GM19452 (cell line): ENCODE measurements at regions not wholly inside any gene's neighbourhood (a gene's known extent, or its start where the extent isn't known, plus 50 kb on each side); places are given as distances from the start of the nearest gene placed in this dataset.

Experiments
- ATAC-seq: cut with Tn5 transposase; IDR thresholded peaks from one replicate; pipeline ENCODE4 v1.9.1; 2021; ENCODE audit not compliant: unreplicated experiment

- ATAC-seq, result no peak
Observed at GRCh38 chr2:126825316-126825715, 73.4 kb upstream of the TEX51 start.

GRCh38 chr2:126826491-126826890, 72.2 kb upstream of the TEX51 start:
- no peak for ATAC-seq

- ATAC-seq, result no peak
Observed at GRCh38 chr2:126827371-126827770, 71.3 kb upstream of the TEX51 start.

GRCh38 chr2:126828051-126828450, 70.6 kb upstream of the TEX51 start:
- ATAC-seq, result no peak

- no peak for ATAC-seq
Observed at GRCh38 chr2:126828491-126828890, 70.2 kb upstream of the TEX51 start.

GRCh38 chr2:126831234-126832005, 67.3 kb upstream of the TEX51 start:
- no peak for ATAC-seq

- no peak for ATAC-seq
Observed at GRCh38 chr2:126832014-126832413, 66.7 kb upstream of the TEX51 start.

- ATAC-seq, result no peak
Observed at GRCh38 chr2:126832757-126833156, 65.9 kb upstream of the TEX51 start.

GRCh38 chr2:126834006-126834659, 64.6 kb upstream of the TEX51 start:
- ATAC-seq, result no peak

- no peak for ATAC-seq
Observed at GRCh38 chr2:126835261-126835660, 63.4 kb upstream of the TEX51 start.

GRCh38 chr2:126835831-126836230, 62.9 kb upstream of the TEX51 start:
- ATAC-seq, result no peak

- no peak for ATAC-seq
Observed at GRCh38 chr2:126836761-126837679, 61.7 kb upstream of the TEX51 start.

- no peak for ATAC-seq
Observed at GRCh38 chr2:126837966-126838715, 60.5 kb upstream of the TEX51 start.

- no peak for ATAC-seq
Observed at GRCh38 chr2:126838716-126838985, 60.0 kb upstream of the TEX51 start.

GRCh38 chr2:126839796-126840195, 58.9 kb upstream of the TEX51 start:
- ATAC-seq, result no peak

GRCh38 chr2:126843081-126843480, 55.6 kb upstream of the TEX51 start:
- no peak for ATAC-seq

GRCh38 chr2:126846241-126846640, 52.4 kb upstream of the TEX51 start:
- no peak for ATAC-seq
